SU-DHL-6 (cell line): ENCODE measurements at regions not wholly inside any gene's neighbourhood (a gene's known extent, or its start where the extent isn't known, plus 50 kb on each side); places are given as distances from the start of the nearest gene placed in this dataset.

Experiments used
- H2AFZ ChIP-seq: fragments of 200-600 bp; sonication (generic); 2 replicates; pipeline ENCODE4 v1.6.1; 2014; ENCODE audit warnings: low read depth, mild to moderate bottlenecking, moderate library complexity, mixed read lengths, antibody characterized with exemption, low read length; ENCODE audit not compliant: severe bottlenecking
- H3F3A ChIP-seq: fragments of 200-600 bp; shearing (Covaris generic); 2 replicates; pipeline ENCODE4 v1.6.0; 2016; ENCODE audit warnings: antibody characterized with exemption, mild to moderate bottlenecking; ENCODE audit not compliant: insufficient read depth
- H3K27ac ChIP-seq: fragments of 200-600 bp; sonication (generic); 2 replicates; pipeline ENCODE4 v1.5.1; 2016; ENCODE audit warnings: low read depth, mild to moderate bottlenecking, low read length, moderate library complexity, mixed read lengths
- H3K27me3 ChIP-seq: fragments of 200-600 bp; sonication (generic), shearing (Covaris generic); 2 replicates; pipeline ENCODE4 v1.6.0; 2014; ENCODE audit warnings: mild to moderate bottlenecking, low read length
- H3K36me3 ChIP-seq: fragments of 200-600 bp; sonication (generic); 2 replicates; pipeline ENCODE4 v1.6.1; 2014; ENCODE audit warnings: mild to moderate bottlenecking, low read length, mixed read lengths
- H3K4me2 ChIP-seq: fragments of 300-600, 200-600 bp; shearing (Covaris generic), sonication (generic); 2 replicates; pipeline ENCODE4 v1.6.0; 2014; ENCODE audit warnings: low read length, low read depth, mild to moderate bottlenecking; ENCODE audit not compliant: poor library complexity, severe bottlenecking
- H3K4me3 ChIP-seq: fragments of 200-600 bp; sonication (generic); 2 replicates; pipeline ENCODE4 v1.5.1; 2014; ENCODE audit warnings: antibody characterized with exemption, low read length, mild to moderate bottlenecking, mixed read lengths; ENCODE audit not compliant: insufficient read depth, poor library complexity, severe bottlenecking
- H3K79me2 ChIP-seq: fragments of 200-600 bp; sonication (generic); 2 replicates; pipeline ENCODE4 v1.6.1; 2014; ENCODE audit warnings: mild to moderate bottlenecking, low read length, moderate library complexity; ENCODE audit not compliant: insufficient read depth
- H3K9ac ChIP-seq: fragments of 200-600 bp; sonication (generic); 2 replicates; pipeline ENCODE4 v1.7.0; 2014; ENCODE audit warnings: mild to moderate bottlenecking, low read length
- H3K9me2 ChIP-seq: fragments of 200-600 bp; sonication (generic); replicated peaks from 2 replicates; pipeline ENCODE4 v1.6.1; 2014; ENCODE audit warnings: low read length; ENCODE audit not compliant: insufficient read depth
- H3K9me3 ChIP-seq: fragments of 200-600 bp; sonication (generic); 2 replicates; pipeline ENCODE4 v1.6.1; 2014; ENCODE audit warnings: low read length, mixed read lengths; ENCODE audit not compliant: insufficient read depth
- H4K20me1 ChIP-seq: fragments of 200-600 bp; sonication (generic); 2 replicates; pipeline ENCODE4 v1.6.1; 2014; ENCODE audit warnings: low read depth, mild to moderate bottlenecking, antibody characterized with exemption, low read length, moderate library complexity, mixed read lengths
- CTCF ChIP-seq: fragments of 200-600 bp; sonication (generic); IDR thresholded peaks from one replicate; pipeline ENCODE4 v1.5.1; 2017; ENCODE audit warnings: antibody characterized with exemption, mild to moderate bottlenecking, low read length, moderate library complexity; ENCODE audit not compliant: insufficient read depth, poor library complexity, severe bottlenecking
- EZH2phosphoT487 ChIP-seq: fragments of 200-600 bp; sonication (generic), shearing (Covaris generic); conservative IDR thresholded peaks from 2 replicates; pipeline ENCODE4 v1.6.1; 2018; ENCODE audit warnings: mild to moderate bottlenecking, antibody characterized with exemption, low read length, moderate library complexity, mixed read lengths

GRCh38 chr3:69562020-69562419 is 176.1 kb upstream of the FRMD4B start:
- no peak overlapping the region for H2AFZ ChIP-seq
- H3K9me2 ChIP-seq: no peaks in the 10 kb centered on the region
- no peaks in the 10 kb centered on the region for H3K9me3 ChIP-seq
- no peaks in the 10 kb centered on the region for H3K27me3 ChIP-seq
- no peak overlapping the region for H3K27ac ChIP-seq
- H4K20me1 ChIP-seq: no peaks in the 10 kb centered on the region
- H3K36me3 ChIP-seq: no peaks in the 10 kb centered on the region
- no peak overlapping the region for H3K4me3 ChIP-seq
- no peak overlapping the region for H3K9ac ChIP-seq
- no peaks in the 10 kb centered on the region for H3F3A ChIP-seq
- TF ChIP-seq EZH2phosphoT487 (no peak), CTCF (no peak)
- no peak overlapping the region for H3K4me2 ChIP-seq
- no peaks in the 10 kb centered on the region for H3K79me2 ChIP-seq

GRCh38 chr3:69560818-69561217 is 174.9 kb upstream of the FRMD4B start:
- Histone ChIP-seq H3K27me3 (no peaks in the 10 kb centered on the region), H3K4me2 (no peak overlapping the region), H3F3A (no peaks in the 10 kb centered on the region), H3K36me3 (no peaks in the 10 kb centered on the region), H3K27ac (no peak overlapping the region), H3K79me2 (no peaks in the 10 kb centered on the region), H4K20me1 (no peaks in the 10 kb centered on the region), H3K9me2 (no peaks in the 10 kb centered on the region), H3K9ac (no peak overlapping the region), H2AFZ (no peak overlapping the region), H3K9me3 (no peaks in the 10 kb centered on the region), H3K4me3 (no peak overlapping the region)
- TF ChIP-seq EZH2phosphoT487: no peak
- TF ChIP-seq CTCF: no peak

- TF ChIP-seq CTCF (no peak), EZH2phosphoT487 (no peak)
- Histone ChIP-seq H3F3A (no peaks in the 10 kb centered on the region), H3K9me2 (no peaks in the 10 kb centered on the region), H3K4me3 (no peak overlapping the region), H2AFZ (no peak overlapping the region), H3K9me3 (no peaks in the 10 kb centered on the region), H3K27me3 (no peaks in the 10 kb centered on the region), H4K20me1 (no peaks in the 10 kb centered on the region), H3K9ac (no peak overlapping the region), H3K27ac (no peak overlapping the region), H3K36me3 (no peaks in the 10 kb centered on the region), H3K79me2 (no peaks in the 10 kb centered on the region), H3K4me2 (no peak overlapping the region)
Observed at GRCh38 chr3:69560116-69560515, 174.2 kb upstream of the FRMD4B start.

- Histone ChIP-seq H2AFZ (no peak overlapping the region), H4K20me1 (no peaks in the 10 kb centered on the region), H3K36me3 (no peaks in the 10 kb centered on the region), H3K9me2 (no peaks in the 10 kb centered on the region), H3K4me3 (no peak overlapping the region), H3K79me2 (no peaks in the 10 kb centered on the region), H3K9ac (no peak overlapping the region), H3K27ac (no peak overlapping the region), H3K27me3 (no peaks in the 10 kb centered on the region), H3K4me2 (no peak overlapping the region), H3F3A (no peaks in the 10 kb centered on the region), H3K9me3 (no peaks in the 10 kb centered on the region)
- no peak for TF ChIP-seq EZH2phosphoT487
- no peak for TF ChIP-seq CTCF
Observed at GRCh38 chr3:69558912-69559311, 173.0 kb upstream of the FRMD4B start.
